HCT116 (cell line): ENCODE measurements at regions not wholly inside any gene's neighbourhood (a gene's known extent, or its start where the extent isn't known, plus 50 kb on each side); places are given as distances from the start of the nearest gene placed in this dataset.

Source experiments
- ATAC-seq: fragments of 200-7000 bp; cut with Tn5 transposase; 2 replicates; pipeline ENCODE4 v1.9.1; 2020; ENCODE audit warnings: mild to moderate bottlenecking, moderate library complexity
- BruUV-seq: library from RNA; stranded (reverse); fragments of 400-500 nt; replicated peaks from 2 replicates; lab custom pipeline; 2021; lab: Mats Ljungman, UMichigan
- CTCF ChIA-PET: fragments of 300-600 bp; sonication (Branson Sonifier 250); formaldehyde crosslinking; loops from one replicate; lab custom pipeline; 2021; ENCODE audit warnings: antibody characterized with exemption; lab: Charles Lee
- POLR2A ChIA-PET: fragments of 300-600, 350-600 bp; sonication (Branson Sonifier 250); formaldehyde crosslinking; loops from one replicate; lab custom pipeline; 2021; ENCODE audit warnings: antibody characterized with exemption; lab: Charles Lee
- RAD21 ChIA-PET, 2 experiments: fragments of 300-600 bp; sonication (Branson Sonifier 250); formaldehyde crosslinking; loops; one replicate each; lab custom pipeline; 2023; ENCODE audit warnings: low total read pairs in 2 of 2; ENCODE audit not compliant: uncharacterized antibody in 2 of 2, unreplicated experiment in 2 of 2, low non-redundant PET in 1 of 2; lab: Charles Lee
- DNase-seq: peaks from one replicate; pipeline ENCODE4 v3.0.0-alpha.2; 2010; ENCODE audit warnings: low read depth, low spot score
- H2AFZ ChIP-seq: fragments of 200-600 bp; shearing (Covaris generic), sonication (generic); 2 replicates; pipeline ENCODE4 v1.6.1; 2017; ENCODE audit warnings: low read depth, mixed run types, mixed read lengths, antibody characterized with exemption, low read length; ENCODE audit not compliant: poor library complexity, severe bottlenecking
- H3K27ac ChIP-seq: 2 replicates; pipeline ENCODE4 v1.5.1; 2012; ENCODE audit warnings: low read depth, low read length
- H3K27me3 ChIP-seq: fragments of 200-600 bp; sonication (generic); 2 replicates; pipeline ENCODE4 v1.6.1; 2016; ENCODE audit warnings: mixed run types, low read length, mixed read lengths; ENCODE audit not compliant: insufficient read depth
- H3K36me3 ChIP-seq, 2 experiments: fragments of 200-500 bp in 1 of 2; fragments of 200-600 bp in 1 of 2; sonication (Bioruptor generic) in 1 of 2; sonication (generic) in 1 of 2; 2 replicates each; pipeline versions ENCODE4 v1.5.1 to v1.6.1; 2014 to 2016; ENCODE audit warnings: low read length in 2 of 2, inconsistent platforms in 1 of 2, mixed read lengths in 1 of 2, mixed run types in 1 of 2; ENCODE audit not compliant: insufficient read depth in 2 of 2, control insufficient read depth in 1 of 2
- H3K4me1 ChIP-seq, 2 experiments: fragments of 200-600 bp in 1 of 2; sonication (generic) in 1 of 2; 2 replicates each; pipeline versions ENCODE4 v1.5.1 to v1.6.1; 2012 to 2017; ENCODE audit warnings: low read length in 2 of 2, inconsistent platforms in 1 of 2, mild to moderate bottlenecking in 1 of 2, mixed read lengths in 1 of 2, mixed run types in 1 of 2, moderate library complexity in 1 of 2; ENCODE audit not compliant: insufficient read depth in 2 of 2, control insufficient read depth in 1 of 2
- H3K4me2 ChIP-seq: fragments of 200-600 bp; sonication (generic); 2 replicates; pipeline ENCODE4 v1.6.1; 2017; ENCODE audit warnings: mixed run types, low read length, mixed read lengths
- H3K4me3 ChIP-seq, 2 experiments: fragments of 200-600 bp in 1 of 2; sonication (generic) in 1 of 2; replicated peaks in 1 of 2; 2 replicates each; pipeline ENCODE4 v1.5.1; 2011 to 2016; ENCODE audit warnings: low read length in 2 of 2, control low read depth in 1 of 2, low read depth in 1 of 2, mild to moderate bottlenecking in 1 of 2, mixed read lengths in 1 of 2, mixed run types in 1 of 2
- H3K79me2 ChIP-seq: fragments of 200-600 bp; sonication (generic); 2 replicates; pipeline ENCODE4 v1.6.1; 2017; ENCODE audit warnings: mild to moderate bottlenecking, mixed run types, low read length, moderate library complexity, mixed read lengths; ENCODE audit not compliant: insufficient read depth
- H3K9ac ChIP-seq: fragments of 200-600 bp; sonication (generic); 2 replicates; pipeline ENCODE4 v1.6.1; 2016; ENCODE audit warnings: low read length, mixed read lengths
- H3K9me2 ChIP-seq: fragments of 200-600 bp; sonication (generic), shearing (Covaris generic); 2 replicates; pipeline ENCODE4 v1.6.1; 2017; ENCODE audit warnings: mixed run types, mild to moderate bottlenecking, moderate library complexity; ENCODE audit not compliant: insufficient read depth
- H3K9me3 ChIP-seq, 2 experiments: fragments of 200-500 bp in 1 of 2; fragments of 200-600 bp in 1 of 2; sonication (Bioruptor generic) in 1 of 2; sonication (generic) in 1 of 2; 2 replicates each; pipeline ENCODE4 v1.6.1; 2014 to 2017; ENCODE audit warnings: low read length in 2 of 2, mixed read lengths in 2 of 2, inconsistent platforms in 1 of 2, low read depth in 1 of 2, mild to moderate bottlenecking in 1 of 2, mixed run types in 1 of 2, moderate library complexity in 1 of 2; ENCODE audit not compliant: control insufficient read depth in 1 of 2, insufficient read depth in 1 of 2
- H4K20me1 ChIP-seq: fragments of 200-600 bp; sonication (generic), shearing (Covaris generic); 2 replicates; pipeline ENCODE4 v1.6.1; 2017; ENCODE audit warnings: mixed run types, mild to moderate bottlenecking, moderate library complexity; ENCODE audit not compliant: insufficient read depth
- CBX3 ChIP-seq: IDR thresholded peaks from 2 replicates; pipeline ENCODE4 v1.6.1; 2012; ENCODE audit warnings: low read depth
- CEBPB ChIP-seq: IDR thresholded peaks from 2 replicates; pipeline ENCODE4 v1.6.1; 2012; ENCODE audit warnings: low read depth
- EGR1 ChIP-seq: IDR thresholded peaks from 2 replicates; pipeline ENCODE4 v1.6.1; 2012; ENCODE audit warnings: low read depth
- EZH2 ChIP-seq: fragments of 200-600 bp; sonication (generic); IDR thresholded peaks from 2 replicates; pipeline ENCODE4 v1.6.1; 2017; ENCODE audit warnings: antibody characterized with exemption, mixed run types
- EZH2phosphoT487 ChIP-seq: fragments of 200-600 bp; IDR thresholded peaks from 2 replicates; pipeline ENCODE4 v1.6.1; 2018; ENCODE audit warnings: antibody characterized with exemption, borderline replicate concordance
- FOSL1 ChIP-seq: IDR thresholded peaks from 2 replicates; pipeline ENCODE4 v1.6.1; 2012; ENCODE audit warnings: low read depth
- JUND ChIP-seq: IDR thresholded peaks from 2 replicates; pipeline ENCODE4 v1.6.1; 2012
- RAD21 ChIP-seq: IDR thresholded peaks from 2 replicates; pipeline ENCODE4 v1.6.1; 2012; ENCODE audit warnings: low read depth, mild to moderate bottlenecking
- SIN3A ChIP-seq: IDR thresholded peaks from 2 replicates; pipeline ENCODE4 v1.6.1; 2012; ENCODE audit warnings: low read depth
- SP1 ChIP-seq: IDR thresholded peaks from 2 replicates; pipeline ENCODE4 v1.6.1; 2012; ENCODE audit warnings: low read depth
- TCF7L2 ChIP-seq: IDR thresholded peaks from 2 replicates; pipeline ENCODE4 v1.7.0; 2011; ENCODE audit warnings: borderline replicate concordance, inconsistent platforms; ENCODE audit not compliant: insufficient read depth, insufficient read length; ENCODE audit errors: extremely low read depth
- ZFX ChIP-seq: fragments of 450-650 bp; IDR thresholded peaks from 2 replicates; pipeline ENCODE4 v1.6.1; 2017
- ZNF274 ChIP-seq: fragments of 200-500 bp; sonication (Bioruptor generic); IDR thresholded peaks from 2 replicates; pipeline ENCODE4 v1.6.1; 2014; ENCODE audit warnings: mild to moderate bottlenecking, low read depth, low read length, inconsistent platforms
- intact Hi-C: fragments of 100-400 bp; cut with micrococcal nuclease; formaldehyde crosslinking; loops from 2 replicates; pipeline ENCODE4 v1.10.0; 2022
- TF ChIP-seq, protein P1 (sequence below): IDR thresholded peaks from 2 replicates; pipeline ENCODE4 v1.6.1; 2012
- TF ChIP-seq, protein P2 (sequence below): IDR thresholded peaks from 2 replicates; pipeline ENCODE4 v1.6.1; 2012; ENCODE audit warnings: low read depth

DNA sequence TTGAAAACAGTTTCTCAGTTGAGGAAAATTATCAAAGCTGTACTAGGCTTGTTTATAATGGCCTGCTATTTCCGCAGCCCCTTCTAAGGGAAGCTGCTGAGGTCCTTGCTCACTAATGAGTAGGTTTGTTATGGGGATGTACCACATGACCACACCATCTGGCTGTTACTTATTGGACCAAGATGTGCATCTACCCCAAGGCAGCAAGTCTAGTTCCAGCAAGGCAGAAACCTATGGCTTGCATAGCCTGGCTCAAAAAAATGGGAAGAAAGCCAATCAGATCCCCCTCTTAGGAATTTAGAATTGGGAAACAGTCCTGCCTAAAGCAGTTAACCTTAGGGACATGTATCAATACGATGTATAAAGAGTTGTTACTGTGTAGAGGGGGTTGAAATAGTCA lies 186.5 kb upstream of the SPRY2 start (continued):
- TF ChIP-seq CBX3 (no peak), EGR1 (no peak)

DNA sequence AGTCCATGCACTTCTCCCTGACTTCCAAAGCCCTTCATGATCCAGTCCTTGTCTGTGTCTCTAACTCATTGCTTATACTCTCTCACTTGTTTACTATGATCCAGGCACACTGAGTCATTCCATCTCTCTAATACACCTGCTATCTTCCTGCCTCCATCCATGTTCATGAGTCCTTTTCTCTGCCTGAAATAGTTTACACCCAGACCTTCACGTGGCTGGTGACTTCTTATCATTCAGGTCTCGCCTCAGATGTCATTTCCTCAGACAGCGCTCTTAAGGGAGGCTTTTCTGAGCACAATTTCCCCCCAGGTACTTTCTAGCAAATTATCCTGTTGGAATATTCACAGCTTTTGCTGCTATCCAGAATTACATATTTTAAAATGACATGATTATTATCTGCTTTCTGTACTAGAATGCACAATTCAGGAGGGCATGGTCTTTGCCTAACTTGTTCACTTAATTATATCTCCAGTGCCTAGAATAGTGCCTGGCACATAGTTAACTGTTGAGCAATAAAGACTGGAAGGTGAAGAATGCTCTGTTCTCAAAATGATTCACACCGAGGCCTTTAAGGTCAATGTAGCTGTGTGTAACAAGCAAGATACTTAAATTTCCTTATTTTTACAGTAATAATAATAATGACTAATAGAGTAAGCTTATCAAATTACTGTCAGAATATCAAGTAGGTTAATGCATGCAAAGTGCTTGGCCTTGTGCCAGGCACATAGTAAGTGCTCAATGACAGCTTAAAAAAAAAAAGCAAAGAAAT lies 183.7 kb upstream of the SPRY2 start:
- ATAC-seq (peak; percentile 69), DNase-seq (peak; percentile 15)
- H3K9me2 ChIP-seq = no peaks in the 10 kb centered on the region
- intact Hi-C loops = no loop called here
- H3K9me3 ChIP-seq = no peaks in the 10 kb centered on the region
- CTCF ChIA-PET = no interaction called here
- POLR2A ChIA-PET = no interaction called here
- no peak overlapping the region for H3K4me3 ChIP-seq
- peak; percentile 44; the same call in 1 of the 2 replicates for TF ChIP-seq CEBPB
- no peak for TF ChIP-seq ZNF274
- TF ChIP-seq FOSL1 = peak; percentile 12; the same call in 1 of the 2 replicates
- no peak overlapping the region for H3K9ac ChIP-seq
- RAD21 ChIA-PET = no interaction called here
- 0 out of 2 replicates have a peak overlapping the region, but pooled peaks have one; percentile 10 for H3K27ac ChIP-seq
- no TSS peak for BruUV-seq
- no peaks in the 10 kb centered on the region for H4K20me1 ChIP-seq
- H3K4me1 ChIP-seq = peaks cover 3 to 19% of the 10 kb centered on the region in 2 experiments; a peak in 2 of 4 replicates
- no peaks in the 10 kb centered on the region for H3K27me3 ChIP-seq
- no peaks in the 10 kb centered on the region for H3K79me2 ChIP-seq
- no peak overlapping the region for H2AFZ ChIP-seq
- H3K4me2 ChIP-seq = peak overlapping the region; percentile 36
- H3K36me3 ChIP-seq = no peaks in the 10 kb centered on the region

DNA sequence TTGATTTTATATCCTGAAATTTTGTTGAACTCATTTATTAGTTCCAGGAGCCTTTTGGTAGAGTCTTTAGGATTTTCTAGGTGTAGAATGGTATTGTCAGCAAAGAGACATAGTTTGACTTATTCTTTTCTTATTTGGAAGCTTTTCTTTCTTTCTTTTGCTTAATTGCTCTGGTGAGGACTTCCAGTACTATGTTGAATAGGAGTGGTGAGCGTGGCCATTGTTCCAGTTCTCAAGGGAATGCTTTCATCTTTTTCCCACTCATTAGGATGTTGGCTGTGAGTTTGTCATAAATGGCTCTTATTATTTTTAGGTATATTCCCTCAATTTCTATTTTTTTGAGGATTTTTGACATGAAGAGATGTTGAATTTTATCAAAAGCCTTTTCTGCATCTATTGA lies 182.2 kb upstream of the SPRY2 start:
- BruUV-seq = no TSS peak
- H3K9ac ChIP-seq = no peak overlapping the region
- H3K36me3 ChIP-seq = no peaks in the 10 kb centered on the region
- no peaks in the 10 kb centered on the region for H3K9me2 ChIP-seq
- H3K27me3 ChIP-seq = no peaks in the 10 kb centered on the region
- intact Hi-C loops = no loop called here
- H3K27ac ChIP-seq = no peak overlapping the region
- no peaks in the 10 kb centered on the region for H3K79me2 ChIP-seq
- ChIA-PET RAD21 (no interaction called here), CTCF (no interaction called here), POLR2A (no interaction called here)
- ATAC-seq = no peak
- H4K20me1 ChIP-seq = no peaks in the 10 kb centered on the region
- peaks cover 3 to 19% of the 10 kb centered on the region in 2 experiments; a peak in 2 of 4 replicates for H3K4me1 ChIP-seq
- no peak overlapping the region for H3K4me2 ChIP-seq
- H3K4me3 ChIP-seq = no peak overlapping the region
- no peaks in the 10 kb centered on the region for H3K9me3 ChIP-seq
- no peak for DNase-seq
- TF ChIP-seq SIN3A = no peak
- no peak for TF ChIP-seq EZH2phosphoT487
- TF ChIP-seq, protein P1, sequence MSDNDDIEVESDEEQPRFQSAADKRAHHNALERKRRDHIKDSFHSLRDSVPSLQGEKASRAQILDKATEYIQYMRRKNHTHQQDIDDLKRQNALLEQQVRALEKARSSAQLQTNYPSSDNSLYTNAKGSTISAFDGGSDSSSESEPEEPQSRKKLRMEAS = no peak
- TF ChIP-seq, protein P2, sequence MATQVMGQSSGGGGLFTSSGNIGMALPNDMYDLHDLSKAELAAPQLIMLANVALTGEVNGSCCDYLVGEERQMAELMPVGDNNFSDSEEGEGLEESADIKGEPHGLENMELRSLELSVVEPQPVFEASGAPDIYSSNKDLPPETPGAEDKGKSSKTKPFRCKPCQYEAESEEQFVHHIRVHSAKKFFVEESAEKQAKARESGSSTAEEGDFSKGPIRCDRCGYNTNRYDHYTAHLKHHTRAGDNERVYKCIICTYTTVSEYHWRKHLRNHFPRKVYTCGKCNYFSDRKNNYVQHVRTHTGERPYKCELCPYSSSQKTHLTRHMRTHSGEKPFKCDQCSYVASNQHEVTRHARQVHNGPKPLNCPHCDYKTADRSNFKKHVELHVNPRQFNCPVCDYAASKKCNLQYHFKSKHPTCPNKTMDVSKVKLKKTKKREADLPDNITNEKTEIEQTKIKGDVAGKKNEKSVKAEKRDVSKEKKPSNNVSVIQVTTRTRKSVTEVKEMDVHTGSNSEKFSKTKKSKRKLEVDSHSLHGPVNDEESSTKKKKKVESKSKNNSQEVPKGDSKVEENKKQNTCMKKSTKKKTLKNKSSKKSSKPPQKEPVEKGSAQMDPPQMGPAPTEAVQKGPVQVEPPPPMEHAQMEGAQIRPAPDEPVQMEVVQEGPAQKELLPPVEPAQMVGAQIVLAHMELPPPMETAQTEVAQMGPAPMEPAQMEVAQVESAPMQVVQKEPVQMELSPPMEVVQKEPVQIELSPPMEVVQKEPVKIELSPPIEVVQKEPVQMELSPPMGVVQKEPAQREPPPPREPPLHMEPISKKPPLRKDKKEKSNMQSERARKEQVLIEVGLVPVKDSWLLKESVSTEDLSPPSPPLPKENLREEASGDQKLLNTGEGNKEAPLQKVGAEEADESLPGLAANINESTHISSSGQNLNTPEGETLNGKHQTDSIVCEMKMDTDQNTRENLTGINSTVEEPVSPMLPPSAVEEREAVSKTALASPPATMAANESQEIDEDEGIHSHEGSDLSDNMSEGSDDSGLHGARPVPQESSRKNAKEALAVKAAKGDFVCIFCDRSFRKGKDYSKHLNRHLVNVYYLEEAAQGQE = no peak
- no peak for TF ChIP-seq JUND
- TF ChIP-seq TCF7L2 = no peak
- no peak for TF ChIP-seq EZH2
- no peak for TF ChIP-seq SP1
- TF ChIP-seq ZFX = no peak
- TF ChIP-seq RAD21 = no peak
- TF ChIP-seq CEBPB = no peak
- H2AFZ ChIP-seq = no peak overlapping the region
